ENCODE measurements at regions not wholly inside any gene's neighbourhood (a gene's known extent, or its start where the extent isn't known, plus 50 kb on each side); places are given as distances from the start of the nearest gene placed in this dataset.

DNA sequence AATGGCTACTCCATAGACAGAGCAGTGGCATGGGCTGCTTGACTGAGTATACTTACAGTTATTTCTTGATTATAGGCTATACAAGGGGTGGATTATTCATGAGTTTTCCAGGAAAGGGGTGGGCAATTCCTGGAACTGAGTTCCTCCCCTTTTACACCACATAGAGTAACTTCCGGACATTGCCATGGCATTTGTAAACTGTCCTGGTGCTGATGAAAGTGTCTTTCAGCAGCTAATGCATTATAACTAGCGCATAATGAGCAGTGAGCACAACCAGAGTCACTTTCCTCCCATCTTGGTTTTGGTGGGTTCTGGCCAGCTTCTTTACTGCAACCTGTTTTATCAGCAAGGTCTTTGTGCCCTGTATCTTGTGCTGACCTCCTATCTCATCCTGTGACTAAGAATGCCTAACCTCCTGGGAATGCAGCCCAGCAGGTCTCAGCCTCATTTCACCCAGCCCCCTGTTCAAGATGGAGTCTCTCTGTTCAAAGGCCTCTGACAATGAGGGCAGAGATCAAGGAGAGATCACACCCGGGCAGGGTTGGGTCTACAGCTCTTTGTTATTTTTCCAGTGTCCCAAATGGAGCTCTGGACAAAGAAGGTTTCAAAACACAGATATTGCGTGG lies 468.4 kb upstream of the PRKX start (continued):
- TF ChIP-seq BHLHE40 (IDR thresholded peaks at IDR 0.05; ENCODE audit: borderline replicate concordance in 1 of 2, low read depth in 2 of 2, low read length in 1 of 2), result no peak

DNA sequence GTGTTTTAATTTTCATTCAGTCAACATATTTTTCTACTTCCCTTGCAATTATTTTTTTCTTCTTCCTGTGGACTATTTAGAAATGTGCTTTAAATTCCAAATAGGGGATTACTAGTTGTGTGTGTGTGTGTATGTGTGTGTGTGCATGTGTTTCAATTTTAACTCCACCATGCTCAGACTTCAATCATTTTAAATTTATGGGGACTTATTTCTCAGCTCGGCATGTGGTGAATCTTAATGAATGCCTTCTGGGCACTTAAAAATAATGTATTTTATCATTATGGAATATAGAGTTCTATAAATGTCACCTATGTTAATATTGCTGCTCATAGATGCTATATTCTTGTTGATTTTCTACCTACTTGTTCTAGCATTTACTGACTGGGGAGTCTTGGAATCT lies 465.6 kb upstream of the PRKX start:
- H3K4me2 ChIP-seq (ENCODE audit: control insufficient read depth, insufficient read depth), result no peak overlapping the region
- 23% methylated on average over 1 of the region's 1 CpG for WGBS (ENCODE audit: insufficient coverage, insufficient replicate concordance, low lambda C conversion rate, missing lambda C conversion rate)
- in situ Hi-C loops (cut with MboI) (no loop called here), intact Hi-C loops (cut with micrococcal nuclease; ENCODE audit: unreplicated experiment) (no loop called here)
- H3K79me2 ChIP-seq (ENCODE audit: control insufficient read depth, insufficient read depth, low read length), result no peaks in the 10 kb centered on the region
- RAD21 ChIA-PET (ENCODE audit: unreplicated experiment), result no interaction called here
- no peaks in the 10 kb centered on the region for H4K20me1 ChIP-seq (ENCODE audit: control insufficient read depth, insufficient read depth)
- H3K36me3 ChIP-seq (ENCODE audit: control insufficient read depth in 2 of 2, insufficient read depth in 2 of 2, low read length in 1 of 2), result no peaks in the 10 kb centered on the region
- no peaks in the 10 kb centered on the region for H3K9me3 ChIP-seq (replicated peaks; ENCODE audit: control insufficient read depth, insufficient read depth, low read length)
- no peak overlapping the region for H3K27ac ChIP-seq (ENCODE audit: control insufficient read depth, insufficient read depth)
- FAIRE-seq (no peak), DNase-seq (ENCODE audit: low read depth, low spot score) (no peak), ATAC-seq (no peak)
- CTCF ChIA-PET, result no interaction called here
- H2AFZ ChIP-seq (ENCODE audit: control insufficient read depth, low read depth, low read length), result no peak overlapping the region
- POLR2A ChIA-PET, result no interaction called here
- no peak overlapping the region for H3K9ac ChIP-seq (ENCODE audit: control insufficient read depth, insufficient read depth, low read length)
- SMC1A ChIA-PET (ENCODE audit: uncharacterized antibody, unreplicated experiment), result interaction anchor here (0.8 kb wide), 1 partner anchor 10 kb away, joined by 3 read pairs; no protein-coding TSS in a partner anchor
- no peak overlapping the region for H3K4me3 ChIP-seq
- H3K27me3 ChIP-seq (replicated peaks in 1 of 2; ENCODE audit: control insufficient read depth in 2 of 2, insufficient read depth in 2 of 2, low read length in 1 of 2), result no peaks in the 10 kb centered on the region
- no TSS peak for BruUV-seq (replicated peaks)
- H3K4me1 ChIP-seq (ENCODE audit: control insufficient read depth, insufficient read depth, low read length), result no peaks in the 10 kb centered on the region
- TF ChIP-seq, protein P1, sequence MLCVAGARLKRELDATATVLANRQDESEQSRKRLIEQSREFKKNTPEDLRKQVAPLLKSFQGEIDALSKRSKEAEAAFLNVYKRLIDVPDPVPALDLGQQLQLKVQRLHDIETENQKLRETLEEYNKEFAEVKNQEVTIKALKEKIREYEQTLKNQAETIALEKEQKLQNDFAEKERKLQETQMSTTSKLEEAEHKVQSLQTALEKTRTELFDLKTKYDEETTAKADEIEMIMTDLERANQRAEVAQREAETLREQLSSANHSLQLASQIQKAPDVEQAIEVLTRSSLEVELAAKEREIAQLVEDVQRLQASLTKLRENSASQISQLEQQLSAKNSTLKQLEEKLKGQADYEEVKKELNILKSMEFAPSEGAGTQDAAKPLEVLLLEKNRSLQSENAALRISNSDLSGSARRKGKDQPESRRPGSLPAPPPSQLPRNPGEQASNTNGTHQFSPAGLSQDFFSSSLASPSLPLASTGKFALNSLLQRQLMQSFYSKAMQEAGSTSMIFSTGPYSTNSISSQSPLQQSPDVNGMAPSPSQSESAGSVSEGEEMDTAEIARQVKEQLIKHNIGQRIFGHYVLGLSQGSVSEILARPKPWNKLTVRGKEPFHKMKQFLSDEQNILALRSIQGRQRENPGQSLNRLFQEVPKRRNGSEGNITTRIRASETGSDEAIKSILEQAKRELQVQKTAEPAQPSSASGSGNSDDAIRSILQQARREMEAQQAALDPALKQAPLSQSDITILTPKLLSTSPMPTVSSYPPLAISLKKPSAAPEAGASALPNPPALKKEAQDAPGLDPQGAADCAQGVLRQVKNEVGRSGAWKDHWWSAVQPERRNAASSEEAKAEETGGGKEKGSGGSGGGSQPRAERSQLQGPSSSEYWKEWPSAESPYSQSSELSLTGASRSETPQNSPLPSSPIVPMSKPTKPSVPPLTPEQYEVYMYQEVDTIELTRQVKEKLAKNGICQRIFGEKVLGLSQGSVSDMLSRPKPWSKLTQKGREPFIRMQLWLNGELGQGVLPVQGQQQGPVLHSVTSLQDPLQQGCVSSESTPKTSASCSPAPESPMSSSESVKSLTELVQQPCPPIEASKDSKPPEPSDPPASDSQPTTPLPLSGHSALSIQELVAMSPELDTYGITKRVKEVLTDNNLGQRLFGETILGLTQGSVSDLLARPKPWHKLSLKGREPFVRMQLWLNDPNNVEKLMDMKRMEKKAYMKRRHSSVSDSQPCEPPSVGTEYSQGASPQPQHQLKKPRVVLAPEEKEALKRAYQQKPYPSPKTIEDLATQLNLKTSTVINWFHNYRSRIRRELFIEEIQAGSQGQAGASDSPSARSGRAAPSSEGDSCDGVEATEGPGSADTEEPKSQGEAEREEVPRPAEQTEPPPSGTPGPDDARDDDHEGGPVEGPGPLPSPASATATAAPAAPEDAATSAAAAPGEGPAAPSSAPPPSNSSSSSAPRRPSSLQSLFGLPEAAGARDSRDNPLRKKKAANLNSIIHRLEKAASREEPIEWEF (IDR thresholded peaks at IDR 0.05; ENCODE audit: insufficient replicate concordance, low read depth, low read length), result no peak
- TF ChIP-seq ZNF24 (IDR thresholded peaks at IDR 0.05) (no peak), DPF2 (IDR thresholded peaks at IDR 0.05) (no peak), ZZZ3 (IDR thresholded peaks at IDR 0.05; ENCODE audit: control insufficient read depth, insufficient read length, low read depth) (no peak), RUNX3 (IDR thresholded peaks at IDR 0.05; ENCODE audit: low read length) (no peak), HDGF (IDR thresholded peaks at IDR 0.05) (no peak), SUPT20H (IDR thresholded peaks at IDR 0.05; ENCODE audit: borderline replicate concordance, control insufficient read depth, low read depth, low read length) (no peak), IRF4 (IDR thresholded peaks at IDR 0.05; ENCODE audit: low read depth, low read length) (no peak), MEF2B (IDR thresholded peaks at IDR 0.05; ENCODE audit: partially characterized antibody, poor library complexity, severe bottlenecking) (no peak), STAT1 (conservative IDR thresholded peaks at IDR 0.05) (no peak)
- TF ChIP-seq, protein P2, sequence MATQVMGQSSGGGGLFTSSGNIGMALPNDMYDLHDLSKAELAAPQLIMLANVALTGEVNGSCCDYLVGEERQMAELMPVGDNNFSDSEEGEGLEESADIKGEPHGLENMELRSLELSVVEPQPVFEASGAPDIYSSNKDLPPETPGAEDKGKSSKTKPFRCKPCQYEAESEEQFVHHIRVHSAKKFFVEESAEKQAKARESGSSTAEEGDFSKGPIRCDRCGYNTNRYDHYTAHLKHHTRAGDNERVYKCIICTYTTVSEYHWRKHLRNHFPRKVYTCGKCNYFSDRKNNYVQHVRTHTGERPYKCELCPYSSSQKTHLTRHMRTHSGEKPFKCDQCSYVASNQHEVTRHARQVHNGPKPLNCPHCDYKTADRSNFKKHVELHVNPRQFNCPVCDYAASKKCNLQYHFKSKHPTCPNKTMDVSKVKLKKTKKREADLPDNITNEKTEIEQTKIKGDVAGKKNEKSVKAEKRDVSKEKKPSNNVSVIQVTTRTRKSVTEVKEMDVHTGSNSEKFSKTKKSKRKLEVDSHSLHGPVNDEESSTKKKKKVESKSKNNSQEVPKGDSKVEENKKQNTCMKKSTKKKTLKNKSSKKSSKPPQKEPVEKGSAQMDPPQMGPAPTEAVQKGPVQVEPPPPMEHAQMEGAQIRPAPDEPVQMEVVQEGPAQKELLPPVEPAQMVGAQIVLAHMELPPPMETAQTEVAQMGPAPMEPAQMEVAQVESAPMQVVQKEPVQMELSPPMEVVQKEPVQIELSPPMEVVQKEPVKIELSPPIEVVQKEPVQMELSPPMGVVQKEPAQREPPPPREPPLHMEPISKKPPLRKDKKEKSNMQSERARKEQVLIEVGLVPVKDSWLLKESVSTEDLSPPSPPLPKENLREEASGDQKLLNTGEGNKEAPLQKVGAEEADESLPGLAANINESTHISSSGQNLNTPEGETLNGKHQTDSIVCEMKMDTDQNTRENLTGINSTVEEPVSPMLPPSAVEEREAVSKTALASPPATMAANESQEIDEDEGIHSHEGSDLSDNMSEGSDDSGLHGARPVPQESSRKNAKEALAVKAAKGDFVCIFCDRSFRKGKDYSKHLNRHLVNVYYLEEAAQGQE (IDR thresholded peaks at IDR 0.05; ENCODE audit: low read depth, low read length), result no peak

Data from GM12878 (cell line).